ENCODE measurements at regions not wholly inside any gene's neighbourhood (a gene's known extent, or its start where the extent isn't known, plus 50 kb on each side); places are given as distances from the start of the nearest gene placed in this dataset.
A peak's percentile ranks its signal among the peaks of the same experiment; 100 is the strongest.

- Histone ChIP-seq H3K4me3 (ENCODE audit: low read length) (no peak overlapping the region), H3K79me2 (replicated peaks; ENCODE audit: insufficient read depth, low read length) (no peaks in the 10 kb centered on the region), H4K20me1 (ENCODE audit: insufficient read depth) (no peaks in the 10 kb centered on the region), H3F3A (ENCODE audit: insufficient read depth, low read length, poor library complexity, severe bottlenecking) (no peaks in the 10 kb centered on the region), H3K36me3 (ENCODE audit: insufficient read depth, low read length) (no peaks in the 10 kb centered on the region), H3K4me2 (ENCODE audit: low read length) (no peak overlapping the region), H3K9me2 (ENCODE audit: insufficient read depth, low read length) (no peaks in the 10 kb centered on the region), H3K9ac (ENCODE audit: low read length) (no peak overlapping the region), H3K27me3 (ENCODE audit: insufficient read depth, low read depth, low read length) (no peaks in the 10 kb centered on the region), H2AFZ (ENCODE audit: low read depth, low read length) (no peak overlapping the region), H3K9me3 (ENCODE audit: low read length) (no peaks in the 10 kb centered on the region), H3K27ac (ENCODE audit: low read length) (no peak overlapping the region)
- TF ChIP-seq REST (IDR thresholded peaks at IDR 0.05; ENCODE audit: borderline replicate concordance) (no peak), MXI1 (conservative IDR thresholded peaks at IDR 0.05; ENCODE audit: poor library complexity, severe bottlenecking) (no peak), TAF1 (IDR thresholded peaks at IDR 0.05; ENCODE audit: low read depth) (no peak), SMC3 (conservative IDR thresholded peaks at IDR 0.05; ENCODE audit: poor library complexity) (no peak), EP300 (conservative IDR thresholded peaks at IDR 0.05; ENCODE audit: poor library complexity, severe bottlenecking) (no peak), POLR2AphosphoS5 (IDR thresholded peaks at IDR 0.05) (no peak), EZH2 (IDR thresholded peaks at IDR 0.05; ENCODE audit: borderline replicate concordance, insufficient read depth, low read length, poor library complexity, severe bottlenecking) (no peak)
Measured at GRCh38 chr5:103476811-103477210, 85.8 kb downstream of the NUDT12 start.

- no peak overlapping the region for H3K4me2 ChIP-seq (ENCODE audit: low read length)
- no peaks in the 10 kb centered on the region for H4K20me1 ChIP-seq (ENCODE audit: insufficient read depth)
- no peaks in the 10 kb centered on the region for H3K27me3 ChIP-seq (ENCODE audit: insufficient read depth, low read depth, low read length)
- H3K27ac ChIP-seq (ENCODE audit: low read length) = no peak overlapping the region
- peak; percentile 94 for TF ChIP-seq RAD21 (conservative IDR thresholded peaks at IDR 0.05)
- peak; percentile 88 for TF ChIP-seq CTCF (IDR thresholded peaks at IDR 0.05; ENCODE audit: poor library complexity, severe bottlenecking)
- no peak for TF ChIP-seq EP300 (conservative IDR thresholded peaks at IDR 0.05; ENCODE audit: poor library complexity, severe bottlenecking)
- TF ChIP-seq REST (IDR thresholded peaks at IDR 0.05; ENCODE audit: borderline replicate concordance) = no peak
- peak; percentile 88 for TF ChIP-seq SMC3 (conservative IDR thresholded peaks at IDR 0.05; ENCODE audit: poor library complexity)
- H3F3A ChIP-seq (ENCODE audit: insufficient read depth, low read length, poor library complexity, severe bottlenecking) = no peaks in the 10 kb centered on the region
- H3K9ac ChIP-seq (ENCODE audit: low read length) = no peak overlapping the region
- no peaks in the 10 kb centered on the region for H3K36me3 ChIP-seq (ENCODE audit: insufficient read depth, low read length)
- no peaks in the 10 kb centered on the region for H3K79me2 ChIP-seq (replicated peaks; ENCODE audit: insufficient read depth, low read length)
- no peaks in the 10 kb centered on the region for H3K9me3 ChIP-seq (ENCODE audit: low read length)
- no peaks in the 10 kb centered on the region for H3K9me2 ChIP-seq (ENCODE audit: insufficient read depth, low read length)
- H2AFZ ChIP-seq (ENCODE audit: low read depth, low read length) = no peak overlapping the region
- H3K4me3 ChIP-seq (ENCODE audit: low read length) = no peak overlapping the region
Measured at GRCh38 chr5:103475629-103476240, 86.9 kb downstream of the NUDT12 start.
